ENCODE measurements at regions not wholly inside any gene's neighbourhood (a gene's known extent, or its start where the extent isn't known, plus 50 kb on each side); places are given as distances from the start of the nearest gene placed in this dataset.

- TF ChIP-seq TCF12 (IDR thresholded peaks at IDR 0.05; ENCODE audit: low read depth), result no peak
- TF ChIP-seq CREB1 (IDR thresholded peaks at IDR 0.05; ENCODE audit: low read depth), result no peak
- no peak for TF ChIP-seq MAX (IDR thresholded peaks at IDR 0.05)
- TF ChIP-seq YY1 (IDR thresholded peaks at IDR 0.05; ENCODE audit: low read depth), result no peak
- no peak for TF ChIP-seq FOXM1 (IDR thresholded peaks at IDR 0.05; ENCODE audit: borderline replicate concordance, low read depth)
- TF ChIP-seq RAD21 (IDR thresholded peaks at IDR 0.05; ENCODE audit: low read depth), result no peak
- TF ChIP-seq TEAD4 (IDR thresholded peaks at IDR 0.05), result no peak
- no peak for TF ChIP-seq USF1 (IDR thresholded peaks at IDR 0.05)
- no peak for TF ChIP-seq TAF1 (IDR thresholded peaks at IDR 0.05; ENCODE audit: low read depth)
- no peak for TF ChIP-seq EGR1 (IDR thresholded peaks at IDR 0.05)
- no peak for TF ChIP-seq REST (IDR thresholded peaks at IDR 0.05; ENCODE audit: low read depth)
- TF ChIP-seq ZBTB7A (IDR thresholded peaks at IDR 0.05; ENCODE audit: low read depth), result no peak
- no peak for TF ChIP-seq EP300 (IDR thresholded peaks at IDR 0.05; ENCODE audit: borderline replicate concordance)
These were observed 306.5 kb downstream of the C6orf118 start for GRCh38 chr6:165002866-165003265.
